HEK293T (cell line): ENCODE measurements at regions not wholly inside any gene's neighbourhood (a gene's known extent, or its start where the extent isn't known, plus 50 kb on each side); places are given as distances from the start of the nearest gene placed in this dataset.
A peak's percentile ranks its signal among the peaks of the same experiment; 100 is the strongest.
"Not testable (repeated sequence)": the region's sequence is repeated elsewhere in the genome, so short reads cannot be mapped to it uniquely, and the experiment has no call there.

Experiments
- CTCF ChIA-PET: fragments of 350-600 bp; formaldehyde crosslinking; extraction: SDS; loops from one replicate; lab custom pipeline; 2021; ENCODE audit warnings: antibody characterized with exemption, inconsistent platforms; lab: Yijun Ruan, JAX
- POLR2A ChIA-PET: fragments of 350-600 bp; formaldehyde crosslinking; extraction: SDS; loops from one replicate; lab custom pipeline; 2020; ENCODE audit warnings: antibody characterized with exemption, inconsistent platforms; lab: Yijun Ruan, JAX
- DNase-seq: peaks from one replicate; pipeline ENCODE4 v3.0.0; 2012; ENCODE audit warnings: mixed read lengths; ENCODE audit errors: extremely low spot score
- ARNT ChIP-seq: fragments of 450-650 bp; IDR thresholded peaks from 2 replicates; pipeline ENCODE4 v1.6.1; 2017; ENCODE audit warnings: mild to moderate bottlenecking
- BHLHE40 ChIP-seq: fragments of 450-650 bp; IDR thresholded peaks from 2 replicates; pipeline ENCODE4 v1.6.1; 2016; ENCODE audit warnings: mild to moderate bottlenecking, moderate library complexity, borderline replicate concordance
- CTBP1 ChIP-seq: fragments of 450-650 bp; IDR thresholded peaks from 2 replicates; pipeline ENCODE4 v1.6.1; 2016; ENCODE audit warnings: borderline replicate concordance
- ELF4 ChIP-seq: fragments of 450-650 bp; IDR thresholded peaks from 2 replicates; pipeline ENCODE4 v1.6.1; 2017; ENCODE audit warnings: antibody characterized with exemption
- FOXA1 ChIP-seq: fragments of 450-650 bp; IDR thresholded peaks from 2 replicates; pipeline ENCODE4 v1.6.1; 2016; ENCODE audit warnings: mild to moderate bottlenecking
- FOXK2 ChIP-seq: fragments of 450-650 bp; IDR thresholded peaks from 2 replicates; pipeline ENCODE4 v1.6.1; 2016; ENCODE audit warnings: mild to moderate bottlenecking
- FOXM1 ChIP-seq: fragments of 450-650 bp; IDR thresholded peaks from 2 replicates; pipeline ENCODE4 v1.6.1; 2017; ENCODE audit warnings: mild to moderate bottlenecking, borderline replicate concordance
- HDGF ChIP-seq: fragments of 450-650 bp; IDR thresholded peaks from 2 replicates; pipeline ENCODE4 v1.6.1; 2017; ENCODE audit warnings: antibody characterized with exemption, borderline replicate concordance
- L3MBTL2 ChIP-seq: fragments of 450-650 bp; conservative IDR thresholded peaks from 2 replicates; pipeline ENCODE4 v1.6.1; 2016; ENCODE audit warnings: mild to moderate bottlenecking
- LEF1 ChIP-seq: fragments of 450-650 bp; IDR thresholded peaks from 2 replicates; pipeline ENCODE4 v1.6.1; 2017; ENCODE audit warnings: mild to moderate bottlenecking, borderline replicate concordance
- NFRKB ChIP-seq: fragments of 450-650 bp; IDR thresholded peaks from 2 replicates; pipeline ENCODE4 v1.6.1; 2016; ENCODE audit warnings: mild to moderate bottlenecking, moderate library complexity
- SP1 ChIP-seq: fragments of 450-650 bp; IDR thresholded peaks from 2 replicates; pipeline ENCODE4 v1.6.1; 2017
- SUZ12 ChIP-seq: fragments of 450-650 bp; IDR thresholded peaks from 2 replicates; pipeline ENCODE4 v1.6.1; 2016; ENCODE audit warnings: mild to moderate bottlenecking
- TARDBP ChIP-seq: fragments of 450-650 bp; IDR thresholded peaks from 2 replicates; pipeline ENCODE4 v1.6.1; 2016
- ZNF384 ChIP-seq: fragments of 450-650 bp; IDR thresholded peaks from 2 replicates; pipeline ENCODE4 v1.6.1; 2016
- TF ChIP-seq, protein P1 (sequence below): fragments of 450-650 bp; IDR thresholded peaks from 2 replicates; pipeline ENCODE4 v1.6.1; 2016

- DNase-seq, CTCF ChIA-PET: not testable (repeated sequence)
Observed at GRCh38 chr7:106713452-106713851, 52.5 kb upstream of the CCDC71L start.

GRCh38 chr7:106714590-106715442, 53.9 kb upstream of the CCDC71L start:
- POLR2A ChIA-PET, CTCF ChIA-PET, DNase-seq: not testable (repeated sequence)

More at GRCh38 chr7:106713452-106713851, 52.5 kb upstream of the CCDC71L start:
- POLR2A ChIA-PET: not testable (repeated sequence)

- ChIA-PET POLR2A (no interaction called here), CTCF (no interaction called here)
Observed at GRCh38 chr7:106715730-106716129, 54.8 kb upstream of the CCDC71L start.

GRCh38 chr7:106717254-106717954, 56.4 kb upstream of the CCDC71L start:
- TF ChIP-seq SP1 (no peak), FOXM1 (no peak)
- TF ChIP-seq, protein P1, sequence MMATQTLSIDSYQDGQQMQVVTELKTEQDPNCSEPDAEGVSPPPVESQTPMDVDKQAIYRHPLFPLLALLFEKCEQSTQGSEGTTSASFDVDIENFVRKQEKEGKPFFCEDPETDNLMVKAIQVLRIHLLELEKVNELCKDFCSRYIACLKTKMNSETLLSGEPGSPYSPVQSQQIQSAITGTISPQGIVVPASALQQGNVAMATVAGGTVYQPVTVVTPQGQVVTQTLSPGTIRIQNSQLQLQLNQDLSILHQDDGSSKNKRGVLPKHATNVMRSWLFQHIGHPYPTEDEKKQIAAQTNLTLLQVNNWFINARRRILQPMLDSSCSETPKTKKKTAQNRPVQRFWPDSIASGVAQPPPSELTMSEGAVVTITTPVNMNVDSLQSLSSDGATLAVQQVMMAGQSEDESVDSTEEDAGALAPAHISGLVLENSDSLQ: peak; percentile 54
- DNase-seq: no peak
- POLR2A ChIA-PET: no interaction called here
- CTCF ChIA-PET: interaction anchor here (0.6 to 0.7 kb wide), 2 partner anchors 13 to 146 kb away, joined by 3 to 8 read pairs; no protein-coding TSS in a partner anchor

More at GRCh38 chr7:106715730-106716129, 54.8 kb upstream of the CCDC71L start:
- TF ChIP-seq FOXA1 (no peak), ZNF384 (no peak), SP1 (no peak)
- no peak for DNase-seq

GRCh38 chr7:106717955-106718871, 57.3 kb upstream of the CCDC71L start:
- ChIA-PET CTCF (no interaction called here), POLR2A (no interaction called here)
- DNase-seq: no peak
- TF ChIP-seq ZNF384: no peak
- TF ChIP-seq L3MBTL2: no peak
- no peak for TF ChIP-seq HDGF
- no peak for TF ChIP-seq FOXK2

DNA sequence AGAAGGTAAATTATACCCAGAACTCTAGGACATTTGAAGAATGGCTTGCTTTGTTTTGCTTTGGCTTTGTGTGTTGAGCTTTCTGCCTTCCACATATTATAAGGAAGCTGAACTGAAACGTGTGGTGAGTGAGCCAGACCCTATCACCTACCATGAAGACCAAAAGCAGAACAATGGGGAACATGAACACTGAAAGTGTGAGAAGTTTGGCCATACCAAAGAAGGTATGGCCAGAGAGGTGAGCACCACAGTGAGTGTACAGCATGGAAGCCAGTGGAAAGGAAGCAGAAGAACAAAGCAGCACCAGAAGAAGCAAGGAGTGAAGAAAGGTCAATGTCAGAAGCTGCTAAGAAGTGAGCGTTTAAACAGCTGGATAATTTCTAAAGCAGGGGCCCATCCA, 59.7 kb upstream of the CCDC71L start:
- no peak for DNase-seq
- CTCF ChIA-PET: interaction anchor here (1.0 kb wide), 1 partner anchor 10 kb away, joined by 3 read pairs; no protein-coding TSS in a partner anchor
- POLR2A ChIA-PET: interaction anchor here (0.7 kb wide), 1 partner anchor 516 kb away, joined by 3 read pairs; no protein-coding TSS in a partner anchor
- TF ChIP-seq FOXA1 (no peak), LEF1 (no peak), BHLHE40 (no peak), L3MBTL2 (no peak), NFRKB (no peak), HDGF (no peak), ELF4 (no peak), ARNT (no peak), SP1 (no peak), ZNF384 (no peak), FOXM1 (no peak), CTBP1 (no peak), SUZ12 (no peak), FOXK2 (no peak), TARDBP (no peak)
- TF ChIP-seq, protein P1: no peak
